ENCODE measurements at regions not wholly inside any gene's neighbourhood (a gene's known extent, or its start where the extent isn't known, plus 50 kb on each side); places are given as distances from the start of the nearest gene placed in this dataset.

DNA sequence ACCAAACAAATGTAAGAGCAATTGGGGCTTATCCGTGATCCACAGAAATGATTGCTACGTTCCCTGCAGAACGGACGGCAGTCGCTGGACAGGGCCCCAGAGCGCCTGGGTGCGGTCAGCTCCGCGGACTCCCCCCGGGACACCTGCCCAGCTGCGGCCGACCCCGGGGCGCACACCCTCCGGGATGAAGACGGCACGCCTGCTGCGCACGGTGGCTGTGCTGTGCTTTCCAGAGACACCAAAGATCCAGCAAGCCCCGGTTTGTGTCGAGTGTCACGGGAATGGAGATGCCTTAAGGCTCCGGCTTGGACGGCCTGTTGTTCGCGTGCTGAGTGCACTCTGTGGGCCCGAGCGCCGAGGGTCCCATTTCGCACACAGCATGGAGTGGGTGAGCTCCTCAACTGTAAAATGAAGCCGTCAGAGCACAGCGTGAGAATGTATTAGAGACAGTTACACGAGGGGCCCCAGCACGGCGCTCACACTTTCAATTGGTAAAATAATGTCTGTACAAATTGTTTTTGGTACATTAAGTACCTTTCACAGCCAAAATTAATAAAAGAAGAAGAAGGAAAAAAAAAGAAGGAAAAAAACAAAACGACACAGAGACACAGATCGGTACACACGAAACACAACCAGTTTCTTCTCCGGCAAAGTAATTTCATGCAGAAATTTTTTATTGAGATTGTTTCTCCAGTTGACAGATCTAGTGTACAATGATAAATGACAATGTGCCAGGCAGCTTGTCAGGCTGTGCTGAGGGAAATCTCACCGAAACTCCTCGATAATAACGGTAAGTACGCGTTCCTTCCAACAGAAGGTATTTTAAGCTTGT, 615.8 kb upstream of the SALL3 start:
- TF ChIP-seq, protein P1, sequence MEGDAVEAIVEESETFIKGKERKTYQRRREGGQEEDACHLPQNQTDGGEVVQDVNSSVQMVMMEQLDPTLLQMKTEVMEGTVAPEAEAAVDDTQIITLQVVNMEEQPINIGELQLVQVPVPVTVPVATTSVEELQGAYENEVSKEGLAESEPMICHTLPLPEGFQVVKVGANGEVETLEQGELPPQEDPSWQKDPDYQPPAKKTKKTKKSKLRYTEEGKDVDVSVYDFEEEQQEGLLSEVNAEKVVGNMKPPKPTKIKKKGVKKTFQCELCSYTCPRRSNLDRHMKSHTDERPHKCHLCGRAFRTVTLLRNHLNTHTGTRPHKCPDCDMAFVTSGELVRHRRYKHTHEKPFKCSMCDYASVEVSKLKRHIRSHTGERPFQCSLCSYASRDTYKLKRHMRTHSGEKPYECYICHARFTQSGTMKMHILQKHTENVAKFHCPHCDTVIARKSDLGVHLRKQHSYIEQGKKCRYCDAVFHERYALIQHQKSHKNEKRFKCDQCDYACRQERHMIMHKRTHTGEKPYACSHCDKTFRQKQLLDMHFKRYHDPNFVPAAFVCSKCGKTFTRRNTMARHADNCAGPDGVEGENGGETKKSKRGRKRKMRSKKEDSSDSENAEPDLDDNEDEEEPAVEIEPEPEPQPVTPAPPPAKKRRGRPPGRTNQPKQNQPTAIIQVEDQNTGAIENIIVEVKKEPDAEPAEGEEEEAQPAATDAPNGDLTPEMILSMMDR (IDR thresholded peaks at IDR 0.05): no peak
- no peak for TF ChIP-seq POLR2A (IDR thresholded peaks at IDR 0.05)
